ENCODE measurements at regions not wholly inside any gene's neighbourhood (a gene's known extent, or its start where the extent isn't known, plus 50 kb on each side); places are given as distances from the start of the nearest gene placed in this dataset.

DNA sequence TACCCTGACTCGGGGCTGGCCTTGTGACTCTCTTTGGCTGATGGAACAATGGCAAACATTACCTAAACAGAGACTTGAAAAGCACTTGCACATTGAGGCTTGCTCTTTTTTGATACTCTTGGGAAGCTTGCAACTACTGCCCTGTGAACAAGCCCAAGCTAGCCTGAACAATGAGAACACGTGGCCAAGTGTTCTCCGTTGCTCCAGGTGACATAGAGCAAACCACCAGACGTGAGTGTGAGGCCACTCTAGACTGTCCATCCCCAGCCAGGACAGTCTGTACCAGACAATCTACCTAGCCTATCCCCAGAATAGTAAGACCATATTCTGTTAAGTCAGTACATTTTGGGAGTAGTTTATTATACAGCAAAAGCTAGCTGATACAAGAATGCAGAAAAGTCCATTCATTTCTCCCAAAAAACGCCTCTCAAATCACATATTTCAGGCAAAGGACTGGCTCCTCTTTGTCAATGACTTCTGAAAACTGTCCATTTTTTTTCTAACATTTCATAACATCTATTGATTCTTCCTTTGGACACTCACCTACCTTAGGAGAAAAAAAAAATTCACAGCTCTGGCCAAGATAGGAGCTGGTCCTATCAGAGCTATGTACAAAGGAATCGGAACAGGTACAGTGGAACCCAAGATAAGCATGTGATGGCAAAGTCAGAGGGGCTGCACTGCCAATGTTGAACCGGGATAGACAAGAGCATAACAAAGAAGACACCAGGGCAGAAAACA lies 142.1 kb upstream of the PKDCC start:
- BruUV-seq (replicated peaks), result no TSS peak
- no peak for DNase-seq (ENCODE audit: low spot score)
- ChIA-PET CTCF (ENCODE audit: unreplicated experiment) (no interaction called here), POLR2A (interaction anchor here (0.8 kb wide), 2 partner anchors 26 to 984 kb away, joined by 3 read pairs; no protein-coding TSS in a partner anchor)
- Histone ChIP-seq H3K36me3 (ENCODE audit: insufficient read depth, low read length) (no peaks in the 10 kb centered on the region), H3K4me1 (ENCODE audit: insufficient read depth, low read length, poor library complexity, severe bottlenecking) (no peaks in the 10 kb centered on the region), H2AFZ (ENCODE audit: low read length) (no peak overlapping the region), H3K4me3 (ENCODE audit: low read depth, low read length, poor library complexity, severe bottlenecking) (no peak overlapping the region), H3K27ac (ENCODE audit: low read depth, low read length, poor library complexity, severe bottlenecking) (no peak overlapping the region), H3K9me2 (ENCODE audit: insufficient read depth, low read length) (no peaks in the 10 kb centered on the region), H3K4me2 (ENCODE audit: low read length) (no peak overlapping the region), H4K20me1 (ENCODE audit: insufficient read depth, low read length) (no peaks in the 10 kb centered on the region), H3K79me2 (ENCODE audit: insufficient read depth, low read depth, low read length) (no peaks in the 10 kb centered on the region), H3K9me3 (ENCODE audit: low read length) (no peaks in the 10 kb centered on the region)
- TF ChIP-seq, protein P1, sequence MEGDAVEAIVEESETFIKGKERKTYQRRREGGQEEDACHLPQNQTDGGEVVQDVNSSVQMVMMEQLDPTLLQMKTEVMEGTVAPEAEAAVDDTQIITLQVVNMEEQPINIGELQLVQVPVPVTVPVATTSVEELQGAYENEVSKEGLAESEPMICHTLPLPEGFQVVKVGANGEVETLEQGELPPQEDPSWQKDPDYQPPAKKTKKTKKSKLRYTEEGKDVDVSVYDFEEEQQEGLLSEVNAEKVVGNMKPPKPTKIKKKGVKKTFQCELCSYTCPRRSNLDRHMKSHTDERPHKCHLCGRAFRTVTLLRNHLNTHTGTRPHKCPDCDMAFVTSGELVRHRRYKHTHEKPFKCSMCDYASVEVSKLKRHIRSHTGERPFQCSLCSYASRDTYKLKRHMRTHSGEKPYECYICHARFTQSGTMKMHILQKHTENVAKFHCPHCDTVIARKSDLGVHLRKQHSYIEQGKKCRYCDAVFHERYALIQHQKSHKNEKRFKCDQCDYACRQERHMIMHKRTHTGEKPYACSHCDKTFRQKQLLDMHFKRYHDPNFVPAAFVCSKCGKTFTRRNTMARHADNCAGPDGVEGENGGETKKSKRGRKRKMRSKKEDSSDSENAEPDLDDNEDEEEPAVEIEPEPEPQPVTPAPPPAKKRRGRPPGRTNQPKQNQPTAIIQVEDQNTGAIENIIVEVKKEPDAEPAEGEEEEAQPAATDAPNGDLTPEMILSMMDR (conservative IDR thresholded peaks at IDR 0.05; ENCODE audit: low read length), result no peak
- TF ChIP-seq EZH2phosphoT487 (IDR thresholded peaks at IDR 0.05; ENCODE audit: borderline replicate concordance, low read depth, low read length), result no peak
- intact Hi-C loops (cut with micrococcal nuclease; ENCODE audit: unreplicated experiment), result no loop called here

DNA sequence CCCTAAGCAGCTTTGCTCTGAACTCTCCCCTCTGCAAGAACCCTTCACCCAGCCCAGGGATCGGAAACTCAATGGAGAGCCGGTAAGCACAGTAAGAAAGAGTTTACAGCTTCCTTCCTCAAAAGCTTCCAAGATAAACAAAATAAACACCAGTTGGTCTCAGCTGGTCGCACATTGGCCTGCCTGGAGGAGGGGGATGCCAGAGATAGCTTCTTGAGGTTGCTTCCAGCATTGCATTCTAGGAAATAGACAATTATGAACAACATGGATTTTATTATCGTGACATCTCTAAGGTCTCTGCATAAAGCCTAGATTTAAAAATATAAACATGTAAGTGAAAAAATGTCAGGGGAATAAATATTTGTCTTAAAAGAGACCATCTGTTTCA lies 141.5 kb upstream of the PKDCC start:
- no peak overlapping the region for H3K27ac ChIP-seq (ENCODE audit: low read depth, low read length, poor library complexity, severe bottlenecking)
- H3K4me1 ChIP-seq (ENCODE audit: insufficient read depth, low read length, poor library complexity, severe bottlenecking), result no peaks in the 10 kb centered on the region
- no peaks in the 10 kb centered on the region for H3K9me3 ChIP-seq (ENCODE audit: low read length)
- no TSS peak for BruUV-seq (replicated peaks)
- no peaks in the 10 kb centered on the region for H4K20me1 ChIP-seq (ENCODE audit: insufficient read depth, low read length)
- TF ChIP-seq EZH2phosphoT487 (IDR thresholded peaks at IDR 0.05; ENCODE audit: borderline replicate concordance, low read depth, low read length), result no peak
- TF ChIP-seq, protein P1 (conservative IDR thresholded peaks at IDR 0.05; ENCODE audit: low read length), result no peak
- ChIA-PET POLR2A (interaction anchor here (0.8 kb wide), 2 partner anchors 27 to 984 kb away, joined by 3 read pairs; no protein-coding TSS in a partner anchor), CTCF (ENCODE audit: unreplicated experiment) (no interaction called here)
- H3K79me2 ChIP-seq (ENCODE audit: insufficient read depth, low read depth, low read length), result no peaks in the 10 kb centered on the region
- no peak overlapping the region for H3K4me3 ChIP-seq (ENCODE audit: low read depth, low read length, poor library complexity, severe bottlenecking)
- H3K36me3 ChIP-seq (ENCODE audit: insufficient read depth, low read length), result no peaks in the 10 kb centered on the region
- no peaks in the 10 kb centered on the region for H3K9me2 ChIP-seq (ENCODE audit: insufficient read depth, low read length)
- intact Hi-C loops (cut with micrococcal nuclease; ENCODE audit: unreplicated experiment), result no loop called here
- H2AFZ ChIP-seq (ENCODE audit: low read length), result no peak overlapping the region
- no peak overlapping the region for H3K4me2 ChIP-seq (ENCODE audit: low read length)
- DNase-seq (ENCODE audit: low spot score), result no peak

DNA sequence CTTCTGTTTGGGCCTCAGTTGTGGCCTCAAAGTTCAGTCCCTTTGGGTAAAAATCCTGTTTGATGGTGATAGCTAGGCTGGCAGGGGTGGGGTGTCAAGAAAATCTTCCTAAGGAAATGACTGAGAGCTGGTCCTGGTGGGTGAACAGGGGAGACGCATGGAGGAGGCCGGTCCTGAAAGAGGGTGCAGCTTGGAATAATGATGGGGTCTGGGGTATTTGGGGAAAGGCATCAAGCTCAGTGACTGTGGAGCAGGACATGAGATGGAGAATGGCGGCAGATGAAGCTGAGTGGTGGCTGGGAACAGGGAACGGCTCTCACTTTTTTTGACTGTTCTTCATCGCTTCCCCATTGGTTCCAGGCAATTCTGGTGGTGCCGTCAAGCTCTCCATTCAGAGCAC lies 140.7 kb upstream of the PKDCC start:
- POLR2A ChIA-PET, result interaction anchor here (0.7 kb wide), 1 partner anchor 554 kb away, joined by 3 read pairs; no protein-coding TSS in a partner anchor
- Histone ChIP-seq H4K20me1 (ENCODE audit: insufficient read depth, low read length) (no peaks in the 10 kb centered on the region), H3K9me3 (ENCODE audit: low read length) (no peaks in the 10 kb centered on the region), H3K36me3 (ENCODE audit: insufficient read depth, low read length) (no peaks in the 10 kb centered on the region), H3K4me3 (ENCODE audit: low read depth, low read length, poor library complexity, severe bottlenecking) (no peak overlapping the region), H3K27ac (ENCODE audit: low read depth, low read length, poor library complexity, severe bottlenecking) (no peak overlapping the region), H2AFZ (ENCODE audit: low read length) (no peak overlapping the region), H3K9me2 (ENCODE audit: insufficient read depth, low read length) (no peaks in the 10 kb centered on the region), H3K4me2 (ENCODE audit: low read length) (no peak overlapping the region), H3K4me1 (ENCODE audit: insufficient read depth, low read length, poor library complexity, severe bottlenecking) (no peaks in the 10 kb centered on the region), H3K79me2 (ENCODE audit: insufficient read depth, low read depth, low read length) (no peaks in the 10 kb centered on the region)
- no TSS peak for BruUV-seq (replicated peaks)
- no peak for TF ChIP-seq EZH2phosphoT487 (IDR thresholded peaks at IDR 0.05; ENCODE audit: borderline replicate concordance, low read depth, low read length)
- TF ChIP-seq, protein P1 (conservative IDR thresholded peaks at IDR 0.05; ENCODE audit: low read length), result no peak
- intact Hi-C loops (cut with micrococcal nuclease; ENCODE audit: unreplicated experiment), result no loop called here
- no peak for DNase-seq (ENCODE audit: low spot score)
- CTCF ChIA-PET (ENCODE audit: unreplicated experiment), result no interaction called here
